A172 (cell line): ENCODE measurements at regions not wholly inside any gene's neighbourhood (a gene's known extent, or its start where the extent isn't known, plus 50 kb on each side); places are given as distances from the start of the nearest gene placed in this dataset.

Experiments
- DNase-seq: peaks from one replicate; pipeline ENCODE4 v3.0.0-alpha.2; 2015; ENCODE audit warnings: low spot score

- peak; percentile 30 for DNase-seq
These were observed 780.2 kb upstream of the TBX3 start for GRCh38 chr12:115464111-115464581.

GRCh38 chr12:115461401-115461800, 777.4 kb upstream of the TBX3 start:
- no peak for DNase-seq

GRCh38 chr12:115457798-115458197, 773.8 kb upstream of the TBX3 start:
- no peak for DNase-seq

GRCh38 chr12:115456946-115457689, 773.1 kb upstream of the TBX3 start:
- DNase-seq = no peak

- DNase-seq = no peak
These were observed 771.3 kb upstream of the TBX3 start for GRCh38 chr12:115455268-115455681.

- no peak for DNase-seq
These were observed 768.8 kb upstream of the TBX3 start for GRCh38 chr12:115452751-115453281.

GRCh38 chr12:115451780-115452736, 768.1 kb upstream of the TBX3 start:
- DNase-seq = no peak

GRCh38 chr12:115451151-115451779, 767.3 kb upstream of the TBX3 start:
- no peak for DNase-seq

- no peak for DNase-seq
These were observed 766.7 kb upstream of the TBX3 start for GRCh38 chr12:115450710-115451109.

- no peak for DNase-seq
These were observed 766.0 kb upstream of the TBX3 start for GRCh38 chr12:115450017-115450416.

GRCh38 chr12:115449526-115449925, 765.6 kb upstream of the TBX3 start:
- DNase-seq = no peak

- no peak for DNase-seq
These were observed 760.4 kb upstream of the TBX3 start for GRCh38 chr12:115444346-115444745.

GRCh38 chr12:115443351-115443938, 759.5 kb upstream of the TBX3 start:
- no peak for DNase-seq

- peak; percentile 75 for DNase-seq
These were observed 756.5 kb upstream of the TBX3 start for GRCh38 chr12:115440438-115440837.

GRCh38 chr12:115439008-115439601, 755.1 kb upstream of the TBX3 start:
- DNase-seq = no peak

- no peak for DNase-seq
These were observed 754.3 kb upstream of the TBX3 start for GRCh38 chr12:115438314-115438713.

- DNase-seq = no peak
These were observed 753.1 kb upstream of the TBX3 start for GRCh38 chr12:115437061-115437567.

GRCh38 chr12:115433014-115433634, 749.1 kb upstream of the TBX3 start:
- DNase-seq = no peak

GRCh38 chr12:115430636-115431035, 746.7 kb upstream of the TBX3 start:
- no peak for DNase-seq

- no peak for DNase-seq
These were observed 742.8 kb upstream of the TBX3 start for GRCh38 chr12:115426732-115427131.
